ENCODE measurements at regions not wholly inside any gene's neighbourhood (a gene's known extent, or its start where the extent isn't known, plus 50 kb on each side); places are given as distances from the start of the nearest gene placed in this dataset.

- TF ChIP-seq REST (IDR thresholded peaks at IDR 0.05; ENCODE audit: insufficient read depth in 1 of 2, low read depth in 2 of 2, low read length in 1 of 2), result no peak
- TF ChIP-seq CTCF (IDR thresholded peaks at IDR 0.05), result no peak
- TF ChIP-seq TCF7L2 (IDR thresholded peaks at IDR 0.05; ENCODE audit: low read depth, low read length), result no peak
- no peak for TF ChIP-seq SIN3A (IDR thresholded peaks at IDR 0.05; ENCODE audit: borderline replicate concordance, insufficient read depth, low read depth, low read length)
- TF ChIP-seq POLR2AphosphoS5 (IDR thresholded peaks at IDR 0.05; ENCODE audit: low read depth, low read length), result no peak
- Histone ChIP-seq H3K4me3 (ENCODE audit: low read depth in 2 of 2, low read length in 2 of 2) (no peak overlapping the region), H3K27me3 (ENCODE audit: control insufficient read depth, insufficient read depth, low read length) (no peaks in the 10 kb centered on the region), H3K27ac (ENCODE audit: low read length) (no peak overlapping the region), H3K4me1 (ENCODE audit: control insufficient read depth, insufficient read depth, low read length) (no peaks in the 10 kb centered on the region), H3K9me3 (ENCODE audit: control insufficient read depth, insufficient read depth, low read depth, low read length) (no peaks in the 10 kb centered on the region), H3K36me3 (ENCODE audit: control insufficient read depth, insufficient read depth, low read length) (no peaks in the 10 kb centered on the region)
- BruUV-seq (replicated peaks), result no TSS peak
- CTCF ChIA-PET, result no interaction called here
- no peak for DNase-seq (ENCODE audit: low read depth, low spot score)
- intact Hi-C loops (cut with micrococcal nuclease; ENCODE audit: unreplicated experiment), result no loop called here
- POLR2A ChIA-PET, result no interaction called here
- no peak for ATAC-seq
- in situ Hi-C loops (cut with HindIII; ENCODE audit: low pct_unique_long_range_greater_than_20kb, low sequenced_read_pairs), result no loop called here
Observed at GRCh38 chr11:109508943-109509342, 87.0 kb downstream of the C11orf87 start.

GRCh38 chr11:109510316-109510715 is 88.3 kb downstream of the C11orf87 start:
- ATAC-seq (no peak), DNase-seq (ENCODE audit: low read depth, low spot score) (no peak)
- POLR2A ChIA-PET, result no interaction called here
- Histone ChIP-seq H3K4me3 (ENCODE audit: low read depth in 2 of 2, low read length in 2 of 2) (no peak overlapping the region), H3K27ac (ENCODE audit: low read length) (no peak overlapping the region), H3K9me3 (ENCODE audit: control insufficient read depth, insufficient read depth, low read depth, low read length) (no peaks in the 10 kb centered on the region), H3K36me3 (ENCODE audit: control insufficient read depth, insufficient read depth, low read length) (no peaks in the 10 kb centered on the region), H3K27me3 (ENCODE audit: control insufficient read depth, insufficient read depth, low read length) (no peaks in the 10 kb centered on the region), H3K4me1 (ENCODE audit: control insufficient read depth, insufficient read depth, low read length) (no peaks in the 10 kb centered on the region)
- CTCF ChIA-PET, result no interaction called here
- intact Hi-C loops (cut with micrococcal nuclease; ENCODE audit: unreplicated experiment) (no loop called here), in situ Hi-C loops (cut with HindIII; ENCODE audit: low pct_unique_long_range_greater_than_20kb, low sequenced_read_pairs) (no loop called here)
- TF ChIP-seq CTCF (IDR thresholded peaks at IDR 0.05), result no peak
- TF ChIP-seq TCF7L2 (IDR thresholded peaks at IDR 0.05; ENCODE audit: low read depth, low read length), result no peak
- TF ChIP-seq REST (IDR thresholded peaks at IDR 0.05; ENCODE audit: insufficient read depth in 1 of 2, low read depth in 2 of 2, low read length in 1 of 2), result no peak
- TF ChIP-seq POLR2AphosphoS5 (IDR thresholded peaks at IDR 0.05; ENCODE audit: low read depth, low read length), result no peak
- no peak for TF ChIP-seq SIN3A (IDR thresholded peaks at IDR 0.05; ENCODE audit: borderline replicate concordance, insufficient read depth, low read depth, low read length)
- BruUV-seq (replicated peaks), result no TSS peak

All from Panc1 (cell line).